GM21367 (cell line): ENCODE measurements at regions not wholly inside any gene's neighbourhood (a gene's known extent, or its start where the extent isn't known, plus 50 kb on each side); places are given as distances from the start of the nearest gene placed in this dataset.
"Not testable (repeated sequence)": the region's sequence is repeated elsewhere in the genome, so short reads cannot be mapped to it uniquely, and the experiment has no call there.

Experiments used
- ATAC-seq: cut with Tn5 transposase; IDR thresholded peaks from one replicate; pipeline ENCODE4 v1.9.1; 2021; ENCODE audit not compliant: unreplicated experiment

DNA sequence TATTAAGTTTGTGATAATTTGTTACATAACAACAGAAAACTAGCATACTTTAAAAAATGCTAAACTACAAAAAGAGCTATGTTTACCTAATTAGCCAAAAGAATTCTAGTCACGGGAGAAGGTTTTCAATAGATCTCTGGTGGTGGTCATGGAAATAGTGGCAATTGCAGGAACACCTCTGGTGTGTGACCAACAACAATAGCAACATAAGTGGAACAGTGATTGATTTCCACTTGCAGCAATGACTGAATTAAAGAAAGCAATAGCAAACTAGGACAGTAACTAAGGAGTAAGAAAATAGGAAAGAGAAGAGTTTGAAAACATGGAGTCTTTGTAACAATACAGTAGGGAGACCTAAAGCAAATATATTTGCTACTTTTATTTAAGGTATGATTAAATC lies 171.3 kb upstream of the ADGRL4 start:
- no peak for ATAC-seq

DNA sequence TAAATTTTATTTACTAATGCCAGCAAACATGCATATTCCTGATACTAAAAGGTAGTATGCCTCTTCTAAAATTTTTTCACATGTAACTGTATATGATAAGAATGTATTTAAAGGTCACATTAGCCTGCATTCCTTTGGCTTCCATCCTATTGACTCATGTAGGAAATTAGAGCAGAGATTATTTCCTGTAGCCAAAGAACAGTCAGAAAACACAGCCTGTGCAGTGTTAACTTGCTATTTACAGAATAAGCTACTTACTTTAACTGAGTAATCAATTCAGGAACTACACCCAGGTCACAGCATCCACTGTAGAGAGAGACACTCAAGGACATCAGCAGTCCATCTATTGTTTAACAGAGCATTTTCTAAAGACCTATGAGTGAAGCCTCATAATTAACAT lies 154.5 kb upstream of the ADGRL4 start:
- ATAC-seq, result no peak

DNA sequence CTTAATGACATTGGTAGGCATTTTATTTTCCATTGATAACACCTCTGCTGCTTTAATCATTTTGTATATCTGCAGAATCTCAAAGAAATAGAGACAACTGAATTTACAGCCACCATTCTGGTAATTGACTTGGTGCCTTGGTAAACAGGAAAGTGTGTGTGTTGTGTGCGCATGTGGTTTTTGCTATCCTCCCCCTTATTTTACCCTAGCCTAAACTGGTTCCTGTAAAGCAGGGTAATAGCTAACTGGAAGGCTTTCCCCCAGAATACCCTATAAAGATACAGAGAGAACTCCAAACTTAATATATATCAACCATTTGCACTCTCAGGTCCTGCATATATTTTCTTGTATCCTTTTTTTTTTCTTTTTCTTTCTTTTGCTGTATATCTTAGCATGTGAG lies 149.5 kb upstream of the ADGRL4 start:
- no peak for ATAC-seq

DNA sequence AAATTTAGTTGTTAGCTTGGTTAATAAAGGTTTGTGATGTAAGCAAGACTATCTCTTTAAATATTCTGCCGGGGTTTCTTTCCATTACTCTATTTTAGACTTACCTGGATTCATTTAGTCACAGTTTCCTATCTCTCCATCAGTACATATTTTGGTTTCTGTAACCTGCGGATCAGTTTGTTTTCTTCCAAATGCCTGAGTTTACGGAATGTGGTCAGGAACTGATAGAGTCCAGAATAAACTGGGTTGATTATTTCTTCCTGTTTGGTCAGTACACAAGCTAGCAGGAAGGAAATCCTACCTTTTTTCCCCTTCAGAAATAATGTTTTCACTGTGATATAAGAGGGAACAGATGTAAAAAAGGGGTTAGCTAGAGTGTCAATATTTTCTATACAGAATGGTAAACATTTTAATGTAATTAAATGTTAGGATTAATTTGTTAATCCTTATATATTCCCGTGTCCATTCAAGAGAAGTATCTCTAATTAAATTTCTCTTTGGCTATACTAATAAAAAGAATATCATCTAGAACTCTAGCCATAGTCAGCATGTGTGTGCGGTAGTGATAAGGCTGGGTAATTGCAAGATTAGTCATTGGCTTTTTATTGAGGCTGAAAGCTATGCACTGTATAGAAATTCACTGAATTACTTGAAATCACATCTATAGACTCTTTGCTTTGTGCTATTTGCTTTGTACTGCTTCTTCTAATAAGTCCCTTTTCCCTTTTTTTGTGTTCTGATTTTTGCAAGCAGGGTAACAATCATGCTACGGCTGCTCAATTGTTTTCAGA lies 144.7 kb upstream of the ADGRL4 start:
- ATAC-seq, result no peak

DNA sequence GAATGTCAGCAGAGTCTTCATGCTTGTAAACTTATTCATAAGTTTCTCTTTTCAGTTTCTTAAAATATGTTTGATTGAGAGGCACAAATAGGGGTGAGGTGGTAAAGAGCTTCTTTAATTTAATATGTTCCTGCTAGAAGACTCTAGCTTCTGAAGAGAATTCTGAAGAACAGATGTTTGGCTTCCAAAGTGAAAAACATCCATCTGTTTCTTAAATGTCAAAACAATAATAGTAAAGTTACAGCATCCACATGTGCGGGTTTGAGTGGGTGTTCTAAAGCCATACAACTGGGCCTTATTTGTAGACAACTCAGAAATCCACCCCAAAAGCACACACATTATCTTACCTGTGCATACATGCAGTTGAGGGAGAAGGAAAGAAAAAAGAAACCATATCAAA lies 144.0 kb upstream of the ADGRL4 start:
- no peak for ATAC-seq

DNA sequence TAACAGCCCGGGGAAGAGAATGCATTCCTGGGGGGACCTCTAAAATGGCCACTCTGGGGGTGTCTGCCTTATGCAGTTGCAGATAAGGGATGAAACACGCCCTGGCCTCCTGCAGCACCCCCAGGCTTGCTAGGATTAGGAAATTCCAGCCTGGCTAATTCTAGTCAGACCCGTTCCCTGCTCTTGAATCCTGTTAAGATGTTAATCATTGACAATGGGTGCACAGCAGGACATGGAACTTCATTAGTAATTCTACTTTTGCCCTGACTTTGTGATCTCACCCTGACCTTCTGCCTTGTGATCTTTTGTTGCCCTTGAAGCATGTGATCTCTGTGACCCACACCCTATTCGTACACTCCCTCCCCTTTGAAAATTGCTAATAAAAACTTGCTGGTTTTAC lies 131.7 kb upstream of the ADGRL4 start:
- ATAC-seq, result not testable (repeated sequence)

DNA sequence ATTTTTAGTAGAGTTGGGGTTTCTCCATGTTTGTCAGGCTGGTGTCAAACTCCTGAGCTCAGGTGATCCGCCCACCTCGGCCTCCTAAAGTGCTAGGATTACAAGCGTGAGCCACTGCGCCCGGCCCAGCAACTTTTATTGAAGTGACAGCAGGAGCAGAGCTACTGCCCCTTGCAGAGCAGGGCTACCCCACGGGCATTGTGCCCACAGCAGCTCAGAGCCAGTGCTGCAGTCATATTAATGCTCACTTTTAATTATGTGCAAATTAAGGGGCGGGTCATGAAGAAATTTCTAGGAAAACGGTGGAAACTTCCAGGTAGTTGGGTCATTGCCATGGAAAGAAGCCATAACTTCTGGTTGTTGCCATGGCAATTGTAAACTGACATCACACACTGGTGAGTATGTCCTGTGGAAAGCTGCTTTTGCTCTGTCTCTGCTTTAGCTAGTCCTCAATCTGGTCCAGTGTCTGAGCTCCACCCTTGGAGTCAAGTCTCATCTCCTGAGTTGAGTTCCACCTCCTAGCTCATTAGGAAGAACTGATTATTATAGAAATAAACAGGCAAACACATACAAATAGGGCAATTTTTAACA lies 127.3 kb upstream of the ADGRL4 start:
- ATAC-seq, result no peak

DNA sequence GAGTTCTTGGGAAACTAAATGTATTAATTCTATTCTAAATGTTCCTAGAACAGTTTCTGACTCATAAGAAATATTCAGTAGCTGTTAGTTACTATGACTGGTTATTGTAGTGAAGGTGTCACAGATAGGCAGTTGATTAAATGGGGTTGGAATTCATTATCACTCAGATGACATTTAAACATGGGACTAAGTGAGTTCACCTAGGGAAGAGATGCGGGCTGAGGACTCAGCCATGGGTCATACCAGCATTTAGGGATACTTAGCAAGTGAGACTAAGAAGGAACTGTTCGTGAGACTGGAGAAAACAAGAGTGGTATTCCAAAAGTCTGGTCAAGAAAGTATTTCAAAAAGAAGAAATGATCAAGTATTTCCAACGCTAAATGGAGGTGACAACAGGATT lies 125.1 kb upstream of the ADGRL4 start:
- no peak for ATAC-seq

DNA sequence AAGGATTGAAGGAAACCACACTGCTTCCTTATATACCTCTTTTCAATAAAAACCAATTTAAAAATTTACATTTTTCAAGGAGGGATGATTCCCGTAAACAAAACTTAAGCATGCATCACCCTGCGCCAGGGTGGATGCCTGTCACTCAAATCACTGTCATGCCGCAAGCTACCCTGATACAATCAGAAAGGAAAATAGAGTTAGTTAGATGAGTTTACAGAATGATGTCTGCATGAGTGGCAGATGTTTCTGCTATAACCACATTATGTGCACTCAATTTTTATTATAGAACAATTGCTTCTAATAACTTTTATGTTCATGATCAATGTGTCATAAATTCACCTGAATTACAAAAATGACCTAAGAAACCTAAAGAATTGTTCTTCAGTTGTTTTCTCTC lies 123.4 kb upstream of the ADGRL4 start:
- ATAC-seq, result no peak

DNA sequence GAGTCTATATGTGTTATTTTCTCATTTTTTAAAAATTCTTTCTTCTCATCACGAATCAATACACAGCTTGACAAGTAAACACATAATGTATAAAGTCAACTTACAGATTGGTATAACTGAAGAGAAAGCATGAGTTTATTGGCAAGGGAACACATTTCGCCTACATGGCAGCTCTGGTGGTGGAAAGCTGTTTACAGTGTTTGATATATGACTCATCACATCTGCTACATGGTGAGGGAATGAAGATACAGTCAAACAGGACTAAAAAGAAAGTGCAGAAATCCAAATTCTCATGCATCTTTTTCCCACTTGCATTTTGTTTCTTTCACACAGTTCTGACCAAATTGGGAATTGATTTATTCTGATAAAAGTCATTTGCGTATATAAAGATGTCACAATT lies 122.2 kb upstream of the ADGRL4 start:
- ATAC-seq, result no peak

DNA sequence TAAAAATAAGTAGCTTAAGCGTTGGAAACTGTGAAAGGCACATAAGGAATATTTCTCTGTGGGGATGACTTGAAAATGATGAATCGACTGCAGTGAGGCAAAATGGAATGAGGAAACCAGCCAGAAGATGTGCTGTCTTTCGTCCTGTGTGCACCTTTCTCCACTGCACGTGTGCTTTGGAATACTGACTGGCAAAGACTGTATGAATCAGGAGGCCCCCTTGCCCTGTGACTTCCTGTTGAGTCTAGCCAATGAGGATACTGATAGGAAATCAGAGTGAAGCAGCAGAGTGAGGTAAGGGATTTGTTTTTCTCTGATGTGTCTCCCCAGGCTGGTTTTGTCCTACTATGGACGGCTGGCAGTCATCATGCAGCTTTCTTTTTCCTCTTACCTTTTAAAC lies 118.2 kb upstream of the ADGRL4 start:
- no peak for ATAC-seq

DNA sequence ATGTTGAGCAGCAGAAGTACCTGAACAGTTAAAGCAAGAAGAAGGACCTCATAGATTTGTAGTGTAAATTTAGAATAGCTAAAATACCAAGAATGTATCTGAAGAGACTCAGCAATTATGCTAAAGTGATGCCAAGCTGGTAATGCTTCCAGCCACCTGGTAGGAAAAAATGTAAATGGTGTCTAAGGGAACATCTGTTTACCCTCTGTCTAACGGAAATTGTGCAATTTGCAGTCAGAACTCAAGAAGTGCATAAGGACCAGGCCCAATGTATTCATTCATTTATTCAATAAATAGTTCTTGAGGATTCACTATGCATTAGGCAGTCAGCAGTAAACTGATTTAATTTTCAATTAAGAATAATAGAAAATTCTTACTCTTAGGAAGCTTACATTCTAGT lies 116.0 kb upstream of the ADGRL4 start:
- ATAC-seq, result no peak

DNA sequence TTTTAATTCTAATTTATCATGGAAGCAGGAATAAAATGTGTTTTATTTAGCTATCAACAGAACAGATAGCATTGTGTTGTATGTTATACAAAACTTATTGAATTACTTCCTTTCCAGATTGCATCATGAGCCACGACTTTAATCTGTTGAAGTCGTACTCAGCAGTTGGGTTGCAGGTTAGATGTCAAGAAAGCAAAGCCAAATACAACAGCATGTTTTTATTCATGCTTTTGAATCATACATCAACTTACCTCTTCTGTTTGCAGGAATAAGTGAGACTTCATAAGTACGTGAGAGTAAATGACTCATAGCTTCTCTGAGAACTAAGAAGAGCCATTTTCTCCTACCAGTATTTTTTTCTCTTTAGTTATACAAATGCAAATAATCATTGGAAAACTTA lies 110.8 kb upstream of the ADGRL4 start:
- ATAC-seq, result no peak

DNA sequence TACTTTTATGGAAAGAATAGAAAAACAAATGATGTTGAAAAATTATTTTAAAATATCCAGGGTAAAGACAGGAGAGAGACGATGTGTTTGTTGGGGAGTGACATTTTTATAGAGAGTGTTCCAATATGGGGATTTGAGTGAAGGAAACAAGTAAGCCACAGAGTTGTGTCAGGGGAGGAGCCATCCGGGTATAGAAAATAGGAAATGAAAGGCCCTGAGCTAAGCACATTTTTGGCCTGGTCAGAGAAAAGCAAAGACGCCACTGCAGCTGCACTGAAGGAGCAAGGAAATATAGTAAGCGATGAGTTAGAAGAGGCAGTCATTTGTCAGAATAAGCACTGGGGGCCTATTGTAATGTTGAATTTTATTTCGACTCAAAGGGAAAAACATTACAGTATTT lies 107.3 kb upstream of the ADGRL4 start:
- ATAC-seq, result no peak

DNA sequence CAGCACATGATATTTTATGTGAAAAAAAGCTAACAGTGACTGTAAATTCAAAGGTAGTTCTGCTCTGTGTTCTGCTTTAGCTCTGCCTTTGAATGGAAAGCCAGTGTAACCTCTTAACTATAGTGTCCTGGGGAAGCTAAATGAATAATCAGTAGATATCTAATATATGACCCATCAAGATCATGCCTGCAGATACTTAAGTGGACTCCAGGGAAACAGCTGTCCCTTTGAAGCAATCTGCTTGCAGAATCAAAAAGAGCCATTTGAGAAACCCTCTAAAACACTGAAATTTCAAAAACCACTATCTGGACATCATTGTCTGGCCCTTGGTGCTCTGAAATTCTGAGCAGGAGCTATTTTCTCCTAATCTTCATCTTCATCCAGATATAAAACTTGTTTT lies 104.2 kb upstream of the ADGRL4 start:
- ATAC-seq, result no peak

DNA sequence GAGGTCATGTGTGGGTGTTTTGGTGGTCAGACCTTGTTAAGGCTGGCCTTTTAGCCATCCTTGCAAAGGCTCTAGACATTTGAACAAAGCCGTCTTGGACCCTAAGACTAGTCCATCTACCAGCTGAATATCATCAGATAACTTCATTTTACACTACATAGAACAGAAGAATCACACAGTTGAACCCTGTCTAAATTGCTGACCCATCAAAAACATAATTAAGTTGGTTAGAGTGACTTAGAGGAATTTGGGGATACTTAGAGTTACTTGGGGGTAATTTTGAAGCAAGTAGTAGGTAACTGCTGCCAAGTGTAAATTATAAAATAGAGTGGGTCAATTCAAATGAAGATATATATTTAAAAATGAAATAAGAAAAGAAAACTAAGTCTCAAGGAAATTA lies 102.9 kb upstream of the ADGRL4 start:
- ATAC-seq, result no peak

DNA sequence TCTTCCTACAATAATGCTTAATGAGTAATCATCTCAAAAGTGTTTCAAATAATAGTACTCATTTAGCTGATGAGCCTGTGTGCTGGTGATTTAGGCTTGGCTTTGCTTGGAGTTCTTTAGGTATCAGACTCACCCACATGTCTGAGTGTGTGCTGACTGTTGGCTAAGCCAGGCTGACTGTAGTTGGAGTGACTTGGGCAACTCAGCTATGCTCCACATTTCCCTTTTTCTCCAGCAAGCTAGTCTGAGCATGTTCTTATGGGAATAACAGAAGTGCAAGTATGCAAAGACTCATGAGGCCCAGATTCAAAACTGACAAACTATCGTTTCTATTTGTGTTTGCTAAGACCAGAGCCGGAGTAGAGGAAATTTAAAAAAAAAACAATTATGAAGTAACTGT lies 99.0 kb upstream of the ADGRL4 start:
- no peak for ATAC-seq

DNA sequence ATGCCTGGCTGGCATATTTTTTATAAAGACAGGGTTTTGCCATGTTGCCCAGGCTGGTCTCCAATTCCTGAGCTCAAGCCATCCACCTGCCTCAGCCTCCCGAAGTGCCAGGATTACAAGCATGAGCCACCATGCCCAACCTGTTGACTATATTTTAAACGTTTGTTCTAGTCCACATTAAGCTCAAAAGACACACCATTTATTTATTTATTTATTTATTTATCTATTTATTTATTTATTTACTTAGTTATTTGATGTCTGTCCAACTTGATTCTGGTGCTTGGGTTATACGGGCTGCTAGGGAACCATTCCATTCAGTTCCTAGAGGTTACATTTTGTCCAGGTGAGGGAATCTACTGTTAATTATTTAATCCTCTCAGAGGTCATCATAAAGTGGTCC lies 98.1 kb upstream of the ADGRL4 start:
- no peak for ATAC-seq

DNA sequence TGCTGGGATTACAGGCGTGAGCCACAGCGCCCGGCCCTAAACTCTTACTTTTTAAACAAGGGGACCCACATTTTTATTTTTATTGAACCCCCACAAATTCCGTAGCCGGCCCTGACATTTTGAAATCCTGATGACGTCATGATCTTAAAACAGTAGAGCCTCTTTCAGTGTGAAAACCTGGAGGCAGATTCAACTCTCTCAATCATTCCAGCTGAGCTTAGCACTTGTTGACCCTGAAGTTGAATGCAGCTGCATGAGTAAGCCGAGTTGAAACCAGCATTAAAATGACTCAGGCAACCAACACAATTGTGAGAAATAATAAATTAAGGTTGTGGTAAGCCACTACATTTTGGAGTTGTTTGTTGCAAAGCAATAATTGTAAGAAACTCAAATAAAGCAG lies 93.9 kb upstream of the ADGRL4 start:
- ATAC-seq, result no peak

DNA sequence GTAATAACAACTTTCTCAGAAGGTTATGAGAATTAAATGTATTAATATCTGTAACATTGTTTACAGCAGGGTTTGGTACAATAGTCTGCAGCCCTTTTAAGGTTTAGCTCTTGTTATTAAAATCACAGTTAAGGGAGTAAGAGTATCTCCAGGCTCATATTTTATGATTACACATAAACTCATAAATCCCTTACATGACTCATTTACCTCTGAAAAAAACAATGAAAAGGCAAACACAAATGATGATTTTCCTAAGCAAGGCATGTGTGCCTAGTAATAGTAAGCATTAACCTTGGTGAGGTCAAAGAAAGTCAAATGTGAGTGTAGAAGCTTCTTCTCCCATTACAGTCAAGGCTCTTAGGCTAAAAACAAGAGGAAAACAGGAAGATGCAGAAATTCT lies 84.5 kb upstream of the ADGRL4 start:
- no peak for ATAC-seq

DNA sequence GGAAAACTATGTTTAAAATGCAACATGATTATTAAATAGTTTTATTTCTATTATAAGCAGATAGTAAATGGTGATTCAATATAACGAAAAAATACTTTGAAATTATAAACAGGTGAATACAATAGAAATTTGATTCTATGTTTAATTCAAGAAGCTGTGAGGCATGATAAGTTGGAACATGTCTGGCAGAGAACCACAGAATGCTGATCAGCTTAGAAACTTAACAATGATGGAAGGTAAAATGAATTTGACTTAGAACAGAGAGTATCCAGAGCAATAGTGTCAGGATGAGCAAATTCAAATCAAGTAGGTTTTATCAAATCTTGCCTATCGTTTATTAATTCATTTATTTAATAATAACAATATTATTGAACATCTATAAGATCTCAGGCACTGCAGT lies 83.4 kb upstream of the ADGRL4 start:
- ATAC-seq, result no peak

DNA sequence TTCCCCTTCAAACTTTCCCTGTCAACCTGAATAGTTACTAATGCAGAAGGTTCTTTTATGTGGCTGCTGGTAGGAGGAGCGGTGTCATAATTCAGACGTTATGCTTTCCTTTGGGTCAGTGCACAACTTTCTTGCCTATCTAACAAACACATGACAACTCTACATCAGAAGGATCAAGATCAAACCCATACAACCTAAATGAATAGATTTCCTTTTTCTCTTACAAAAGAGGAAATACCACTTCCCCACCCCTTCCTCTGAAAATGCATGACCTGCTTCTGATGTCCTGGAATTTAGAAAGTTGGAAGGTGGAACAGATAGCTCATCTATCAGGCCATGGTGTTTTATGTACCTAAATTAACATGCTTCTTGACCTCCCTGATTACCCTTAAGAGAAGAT lies 75.7 kb upstream of the ADGRL4 start:
- ATAC-seq, result no peak

DNA sequence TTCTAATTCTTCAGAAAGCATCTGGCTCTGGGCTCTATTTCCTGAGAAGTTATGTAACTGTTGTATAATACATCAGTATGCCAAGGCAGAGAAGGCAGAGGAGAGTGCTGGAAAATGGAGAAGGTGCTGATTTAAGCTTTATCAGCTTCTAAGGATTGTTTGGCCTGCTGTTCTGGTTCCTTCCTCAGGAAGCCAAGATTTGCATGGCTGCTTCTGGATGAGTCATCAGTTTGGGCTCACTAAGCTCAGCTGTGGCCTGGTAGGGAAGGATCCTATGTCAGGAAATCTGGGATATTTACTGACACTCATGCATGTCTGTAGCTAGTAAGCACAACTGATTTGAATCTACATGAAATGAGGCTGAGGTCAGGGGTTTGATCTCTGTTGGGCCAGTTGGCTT lies 73.2 kb upstream of the ADGRL4 start:
- ATAC-seq, result no peak
